Testis (tissue), 2 donors: ENCODE measurements at regions not wholly inside any gene's neighbourhood (a gene's known extent, or its start where the extent isn't known, plus 50 kb on each side); places are given as distances from the start of the nearest gene placed in this dataset.

Source experiments
- POLR2A ChIP-seq: fragments of 450-650 bp; IDR thresholded peaks from one replicate; pipeline ENCODE4 v1.6.1; 2017; ENCODE audit warnings: antibody characterized with exemption, mild to moderate bottlenecking, moderate library complexity
- TF ChIP-seq, protein P1 (sequence below), 3 experiments: fragments of 450-650 bp in 2 of 3; fragments of 200-600 bp in 1 of 3; sonication (generic) in 1 of 3; IDR thresholded peaks; one replicate each; pipeline ENCODE4 v1.5.1; 2016 to 2019; ENCODE audit warnings: antibody characterized with exemption in 3 of 3, mild to moderate bottlenecking in 2 of 3, moderate library complexity in 1 of 3

DNA sequence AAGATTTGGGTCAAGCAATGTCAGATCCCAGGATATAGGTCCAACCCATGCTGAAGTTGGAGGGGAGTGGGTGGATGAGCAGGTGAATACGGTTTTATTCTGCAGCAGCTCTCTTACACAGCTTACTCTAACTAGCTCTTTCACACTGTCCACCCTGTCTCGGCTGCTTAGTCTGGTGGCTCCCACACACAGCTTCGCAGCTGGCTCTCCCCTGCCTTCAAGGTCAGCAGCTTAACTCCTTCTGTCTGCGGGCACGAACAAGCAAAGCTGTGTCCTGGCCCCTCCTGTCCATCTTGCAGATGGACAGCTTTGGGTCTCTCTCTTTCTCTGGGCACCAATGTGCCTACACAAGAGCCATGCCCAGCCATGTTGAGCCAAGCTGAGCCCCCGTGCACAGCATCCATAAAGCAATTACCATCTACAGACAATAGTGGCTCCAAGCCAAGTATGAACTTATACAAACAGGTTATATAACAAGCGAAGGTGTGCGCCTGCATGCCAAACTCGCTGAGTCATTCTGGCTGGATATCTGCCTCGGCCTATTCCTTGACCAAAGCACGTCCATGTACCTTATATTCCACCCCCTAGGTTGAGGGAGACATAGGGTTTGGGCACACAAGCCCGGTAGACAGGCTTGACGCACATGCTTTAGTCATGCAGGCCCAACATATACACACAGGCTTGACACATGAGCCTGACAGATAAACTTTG lies 1307.8 kb upstream of the RAG2 start:
- TF ChIP-seq, protein P1, sequence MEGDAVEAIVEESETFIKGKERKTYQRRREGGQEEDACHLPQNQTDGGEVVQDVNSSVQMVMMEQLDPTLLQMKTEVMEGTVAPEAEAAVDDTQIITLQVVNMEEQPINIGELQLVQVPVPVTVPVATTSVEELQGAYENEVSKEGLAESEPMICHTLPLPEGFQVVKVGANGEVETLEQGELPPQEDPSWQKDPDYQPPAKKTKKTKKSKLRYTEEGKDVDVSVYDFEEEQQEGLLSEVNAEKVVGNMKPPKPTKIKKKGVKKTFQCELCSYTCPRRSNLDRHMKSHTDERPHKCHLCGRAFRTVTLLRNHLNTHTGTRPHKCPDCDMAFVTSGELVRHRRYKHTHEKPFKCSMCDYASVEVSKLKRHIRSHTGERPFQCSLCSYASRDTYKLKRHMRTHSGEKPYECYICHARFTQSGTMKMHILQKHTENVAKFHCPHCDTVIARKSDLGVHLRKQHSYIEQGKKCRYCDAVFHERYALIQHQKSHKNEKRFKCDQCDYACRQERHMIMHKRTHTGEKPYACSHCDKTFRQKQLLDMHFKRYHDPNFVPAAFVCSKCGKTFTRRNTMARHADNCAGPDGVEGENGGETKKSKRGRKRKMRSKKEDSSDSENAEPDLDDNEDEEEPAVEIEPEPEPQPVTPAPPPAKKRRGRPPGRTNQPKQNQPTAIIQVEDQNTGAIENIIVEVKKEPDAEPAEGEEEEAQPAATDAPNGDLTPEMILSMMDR (IDR thresholded peaks at IDR 0.05): no peak
- TF ChIP-seq POLR2A: no peak
